ENCODE measurements at regions not wholly inside any gene's neighbourhood (a gene's known extent, or its start where the extent isn't known, plus 50 kb on each side); places are given as distances from the start of the nearest gene placed in this dataset.

GRCh38 chr16:85276258-85276657, 164.0 kb upstream of the CIBAR2 start:
- H3K4me3 ChIP-seq (ENCODE audit: low read length) = no peak overlapping the region
- DNase-seq (no peak), ATAC-seq (no peak)
- intact Hi-C loops (cut with micrococcal nuclease) = no loop called here
- WGBS (ENCODE audit: insufficient coverage) = 86% methylated on average over 12 of the region's 12 CpGs
- H3K4me3 Mint-ChIP-seq = no peak overlapping the region
- no peaks in the 10 kb centered on the region for H3K4me1 Mint-ChIP-seq
- no peaks in the 10 kb centered on the region for H3K9me3 Mint-ChIP-seq
- H3K9me3 ChIP-seq (ENCODE audit: control insufficient read depth, insufficient read depth, low read length) = no peaks in the 10 kb centered on the region
- no peak overlapping the region for H3K27ac Mint-ChIP-seq
- no peak for TF ChIP-seq CTCF (IDR thresholded peaks at IDR 0.05)
- no peaks in the 10 kb centered on the region for H3K36me3 Mint-ChIP-seq
- no peaks in the 10 kb centered on the region for H3K36me3 ChIP-seq (ENCODE audit: control insufficient read depth, insufficient read depth, low read length)
- H3K27ac ChIP-seq (ENCODE audit: low read length) = no peak overlapping the region
- no peaks in the 10 kb centered on the region for H3K4me1 ChIP-seq (ENCODE audit: control insufficient read depth, insufficient read depth, low read length)
- H3K27me3 Mint-ChIP-seq (ENCODE audit: low read depth in 2 of 2) = no peaks in the 10 kb centered on the region
- no peaks in the 10 kb centered on the region for H3K27me3 ChIP-seq (ENCODE audit: control insufficient read depth, insufficient read depth, low read length)

DNA sequence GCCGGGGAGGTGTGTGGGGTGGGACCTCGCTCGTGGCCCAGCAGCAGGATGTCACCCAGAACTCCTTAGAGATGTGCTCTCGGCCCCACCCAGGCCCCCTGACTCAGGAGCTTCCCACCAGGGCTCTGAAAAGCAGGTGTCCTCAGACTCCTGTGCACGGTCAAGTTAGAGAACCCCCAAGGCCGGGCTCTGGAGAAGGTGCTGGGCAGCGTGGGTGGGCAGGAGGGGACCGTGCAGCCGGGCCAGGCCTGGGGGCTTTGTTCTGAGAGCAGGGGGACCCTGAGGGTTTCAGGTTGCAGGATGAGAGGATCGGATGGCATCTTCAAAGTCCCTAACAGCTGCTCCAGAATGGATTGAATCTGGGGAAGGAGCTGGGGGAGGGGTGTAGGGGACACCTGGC, 164.4 kb upstream of the CIBAR2 start:
- H3K4me1 Mint-ChIP-seq = no peaks in the 10 kb centered on the region
- H3K27me3 Mint-ChIP-seq (ENCODE audit: low read depth in 2 of 2) = no peaks in the 10 kb centered on the region
- ATAC-seq (no peak), DNase-seq (no peak)
- intact Hi-C loops (cut with micrococcal nuclease) = no loop called here
- no peaks in the 10 kb centered on the region for H3K36me3 Mint-ChIP-seq
- no peak overlapping the region for H3K4me3 Mint-ChIP-seq
- no peaks in the 10 kb centered on the region for H3K9me3 ChIP-seq (ENCODE audit: control insufficient read depth, insufficient read depth, low read length)
- H3K9me3 Mint-ChIP-seq = no peaks in the 10 kb centered on the region
- H3K27ac Mint-ChIP-seq = no peak overlapping the region
- H3K27me3 ChIP-seq (ENCODE audit: control insufficient read depth, insufficient read depth, low read length) = no peaks in the 10 kb centered on the region
- no peak for TF ChIP-seq CTCF (IDR thresholded peaks at IDR 0.05)
- no peaks in the 10 kb centered on the region for H3K36me3 ChIP-seq (ENCODE audit: control insufficient read depth, insufficient read depth, low read length)
- WGBS (ENCODE audit: insufficient coverage) = 90% methylated on average over 10 of the region's 10 CpGs
- H3K27ac ChIP-seq (ENCODE audit: low read length) = no peak overlapping the region
- H3K4me3 ChIP-seq (ENCODE audit: low read length) = no peak overlapping the region
- H3K4me1 ChIP-seq (ENCODE audit: control insufficient read depth, insufficient read depth, low read length) = no peaks in the 10 kb centered on the region

- WGBS (ENCODE audit: insufficient coverage) = 73% methylated on average over 10 of the region's 11 CpGs
- H3K4me3 Mint-ChIP-seq = no peak overlapping the region
- Histone ChIP-seq H3K9me3 (ENCODE audit: control insufficient read depth, insufficient read depth, low read length) (no peaks in the 10 kb centered on the region), H3K36me3 (ENCODE audit: control insufficient read depth, insufficient read depth, low read length) (no peaks in the 10 kb centered on the region), H3K27ac (ENCODE audit: low read length) (no peak overlapping the region), H3K4me1 (ENCODE audit: control insufficient read depth, insufficient read depth, low read length) (no peaks in the 10 kb centered on the region), H3K27me3 (ENCODE audit: control insufficient read depth, insufficient read depth, low read length) (no peaks in the 10 kb centered on the region), H3K4me3 (ENCODE audit: low read length) (no peak overlapping the region)
- no peaks in the 10 kb centered on the region for H3K27me3 Mint-ChIP-seq (ENCODE audit: low read depth in 2 of 2)
- no peak overlapping the region for H3K27ac Mint-ChIP-seq
- ATAC-seq = no peak
- no peak for DNase-seq
- intact Hi-C loops (cut with micrococcal nuclease) = no loop called here
- TF ChIP-seq CTCF (IDR thresholded peaks at IDR 0.05) = no peak
- H3K4me1 Mint-ChIP-seq = no peaks in the 10 kb centered on the region
- no peaks in the 10 kb centered on the region for H3K9me3 Mint-ChIP-seq
- no peaks in the 10 kb centered on the region for H3K36me3 Mint-ChIP-seq
These were observed 166.6 kb upstream of the CIBAR2 start for GRCh38 chr16:85278839-85279238.

DNA sequence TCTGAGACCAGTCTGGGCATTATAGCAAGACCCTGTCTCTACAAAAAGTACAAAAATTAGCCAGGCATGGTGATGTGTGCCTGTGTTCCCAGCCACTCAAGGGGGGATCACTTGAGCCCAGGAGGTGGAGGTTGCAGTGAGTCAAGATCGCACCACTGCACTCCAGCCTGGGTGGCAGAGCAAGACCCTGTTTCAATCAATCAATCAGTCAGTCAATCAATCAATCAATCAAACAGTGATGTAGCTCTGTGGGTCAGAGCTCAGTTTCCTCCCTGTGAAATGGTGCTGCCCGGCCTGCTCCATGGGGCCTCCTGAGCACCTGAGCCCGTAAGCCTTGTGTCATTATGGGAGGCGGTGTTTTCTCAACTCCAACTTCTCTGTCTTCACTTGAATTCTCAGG, 167.1 kb upstream of the CIBAR2 start:
- Mint-ChIP-seq H3K27ac (no peak overlapping the region), H3K36me3 (no peaks in the 10 kb centered on the region), H3K4me3 (no peak overlapping the region), H3K27me3 (ENCODE audit: low read depth in 2 of 2) (no peaks in the 10 kb centered on the region), H3K9me3 (no peaks in the 10 kb centered on the region), H3K4me1 (no peaks in the 10 kb centered on the region)
- no peak for TF ChIP-seq CTCF (IDR thresholded peaks at IDR 0.05)
- no peak for DNase-seq
- WGBS (ENCODE audit: insufficient coverage) = 96% methylated on average over 4 of the region's 4 CpGs
- Histone ChIP-seq H3K27ac (ENCODE audit: low read length) (no peak overlapping the region), H3K27me3 (ENCODE audit: control insufficient read depth, insufficient read depth, low read length) (no peaks in the 10 kb centered on the region), H3K4me3 (ENCODE audit: low read length) (no peak overlapping the region), H3K9me3 (ENCODE audit: control insufficient read depth, insufficient read depth, low read length) (no peaks in the 10 kb centered on the region), H3K36me3 (ENCODE audit: control insufficient read depth, insufficient read depth, low read length) (no peaks in the 10 kb centered on the region), H3K4me1 (ENCODE audit: control insufficient read depth, insufficient read depth, low read length) (no peaks in the 10 kb centered on the region)
- intact Hi-C loops (cut with micrococcal nuclease) = no loop called here
- no peak for ATAC-seq
